Forelimb muscle (tissue), 1 donor: ENCODE measurements at regions not wholly inside any gene's neighbourhood (a gene's known extent, or its start where the extent isn't known, plus 50 kb on each side); places are given as distances from the start of the nearest gene placed in this dataset.

Source experiments
- DNase-seq: peaks from one replicate; pipeline ENCODE4 v3.0.0-alpha.2; 2013; ENCODE audit warnings: low read depth

- DNase-seq: no peak
Observed at GRCh38 chr2:117639401-117639800, 175.1 kb upstream of the DDX18 start.

GRCh38 chr2:117644403-117644802, 170.1 kb upstream of the DDX18 start:
- no peak for DNase-seq

DNA sequence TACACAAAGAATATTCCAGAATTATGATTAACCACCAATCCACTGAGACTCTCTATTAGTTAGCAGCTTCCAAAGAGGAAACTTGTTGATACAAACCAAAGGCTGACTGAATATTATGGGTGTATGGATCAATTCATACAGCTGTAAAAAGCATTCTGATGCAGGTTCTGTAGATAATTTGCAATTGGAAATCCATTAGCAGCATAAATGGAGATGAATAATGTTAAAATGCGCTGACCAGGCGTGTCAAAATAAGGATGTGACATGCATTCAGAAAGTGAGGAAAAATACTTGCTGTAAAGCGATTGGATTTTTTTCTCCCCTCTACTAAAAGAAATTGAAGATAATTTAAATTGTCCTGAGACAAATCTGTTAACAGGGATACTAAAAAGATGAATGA, 169.0 kb upstream of the DDX18 start:
- DNase-seq: no peak

- DNase-seq: no peak
Observed at GRCh38 chr2:117646099-117646498, 168.4 kb upstream of the DDX18 start.

DNA sequence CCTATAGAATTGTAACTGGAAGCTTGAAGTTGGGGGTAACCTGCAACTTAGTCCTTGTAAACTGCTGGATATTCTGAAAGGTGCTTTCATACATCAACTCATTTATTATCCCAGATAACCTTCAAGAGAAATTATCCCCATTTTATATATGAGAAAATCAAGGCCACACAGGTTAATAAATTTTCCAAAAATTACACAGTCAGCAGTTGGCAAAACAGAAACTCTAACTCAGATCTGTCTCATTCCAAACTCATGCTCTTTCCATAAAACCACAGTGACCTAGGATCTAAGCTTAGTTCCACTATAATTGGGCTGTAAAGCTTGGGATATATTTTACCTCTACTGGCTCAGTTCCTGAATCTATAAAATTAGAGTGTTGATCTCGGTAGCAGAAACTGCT, 167.6 kb upstream of the DDX18 start:
- no peak for DNase-seq

DNA sequence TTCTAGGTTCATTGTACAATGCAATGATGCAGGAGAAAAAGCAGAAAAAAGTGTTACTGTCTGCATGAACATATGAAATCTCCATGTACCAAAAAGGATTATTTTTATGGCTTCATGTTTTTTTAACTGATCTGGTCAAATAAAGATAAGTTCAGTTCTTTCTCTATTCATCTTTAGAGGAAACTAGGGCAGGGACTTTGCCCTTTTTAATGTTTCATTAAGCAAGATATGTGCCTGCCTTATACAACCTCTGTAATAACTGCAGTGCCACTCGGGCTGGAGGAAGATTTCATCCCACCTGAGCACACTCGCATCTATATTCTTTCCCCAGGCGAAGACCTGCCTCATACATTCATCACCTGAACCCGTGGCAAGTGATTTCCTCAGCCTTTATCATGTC, 157.9 kb upstream of the DDX18 start:
- no peak for DNase-seq

GRCh38 chr2:117661619-117662018, 152.9 kb upstream of the DDX18 start:
- no peak for DNase-seq

DNA sequence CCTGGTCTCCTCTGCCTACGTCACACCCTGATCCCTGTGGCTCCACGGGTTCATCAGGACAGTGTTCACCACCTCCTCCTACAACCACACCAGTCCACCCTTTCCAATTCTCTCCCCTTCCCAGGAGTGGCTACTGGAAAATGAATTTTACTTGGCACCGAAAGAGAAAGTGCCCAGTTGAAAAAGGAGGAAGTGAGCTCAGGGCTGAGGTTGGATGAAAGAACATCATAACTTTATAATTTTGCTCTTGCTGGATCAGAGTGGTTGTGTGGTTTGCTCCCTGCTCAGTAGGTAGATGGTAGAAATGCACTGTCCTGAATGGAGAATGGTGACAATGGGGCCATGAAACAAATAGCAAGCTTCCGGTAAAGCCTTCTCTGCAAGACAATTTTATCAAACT, 140.3 kb upstream of the DDX18 start:
- DNase-seq: no peak

DNA sequence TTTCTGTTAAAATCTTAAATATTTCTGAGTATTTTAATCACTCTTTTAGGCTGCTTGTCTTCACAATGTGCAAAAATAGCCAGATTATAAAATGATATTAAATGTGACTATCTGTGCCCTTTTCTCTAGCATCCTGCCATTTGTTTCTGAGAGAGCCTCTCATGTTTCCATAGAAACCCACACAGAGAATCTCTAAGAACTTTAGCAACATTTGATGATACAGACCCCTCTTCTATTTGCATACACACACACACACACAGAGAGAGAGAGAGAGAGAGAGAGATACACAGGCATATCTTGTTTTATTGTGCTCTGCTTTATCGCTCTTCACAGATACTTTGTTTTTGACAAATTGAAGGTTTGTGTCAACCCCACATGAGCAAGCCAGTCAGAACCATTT, 134.5 kb upstream of the DDX18 start:
- DNase-seq: no peak

DNA sequence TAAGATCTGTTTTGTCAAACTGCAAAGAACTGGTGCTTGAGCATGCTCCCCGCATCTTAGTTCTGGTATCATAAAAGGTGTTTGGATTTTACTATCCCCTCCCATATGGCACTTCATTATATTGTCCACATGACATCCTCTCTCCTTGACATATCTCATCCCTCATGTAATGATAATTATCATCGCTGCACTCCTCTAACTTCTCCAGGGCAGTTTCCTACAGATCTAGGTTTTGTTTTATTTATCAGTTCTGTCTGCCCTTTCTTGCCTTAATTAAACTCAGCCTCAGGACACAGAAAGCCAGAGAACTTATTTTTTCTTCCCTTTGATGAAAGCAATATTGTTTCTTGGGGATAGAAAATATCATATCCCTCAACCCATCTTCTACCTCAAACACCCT, 129.6 kb upstream of the DDX18 start:
- DNase-seq: no peak

DNA sequence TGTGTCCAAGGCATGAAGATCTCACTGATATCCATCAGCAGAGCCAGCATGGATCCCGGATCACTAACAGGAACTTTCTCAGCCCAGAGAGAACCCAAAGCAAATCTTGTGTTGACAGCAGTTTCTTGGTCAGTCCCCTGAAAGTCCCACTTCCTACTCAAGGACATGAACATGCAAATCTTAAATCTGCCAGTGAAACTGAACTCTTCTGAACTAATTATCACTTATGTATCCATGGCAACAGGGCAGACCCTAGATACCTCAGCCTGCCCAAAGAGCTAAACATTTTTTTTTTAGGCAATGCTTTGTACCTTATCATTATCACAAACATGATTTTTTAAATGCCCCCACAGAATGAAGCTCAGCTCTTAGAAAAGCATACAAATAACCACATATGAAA, 127.8 kb upstream of the DDX18 start:
- DNase-seq: no peak

DNA sequence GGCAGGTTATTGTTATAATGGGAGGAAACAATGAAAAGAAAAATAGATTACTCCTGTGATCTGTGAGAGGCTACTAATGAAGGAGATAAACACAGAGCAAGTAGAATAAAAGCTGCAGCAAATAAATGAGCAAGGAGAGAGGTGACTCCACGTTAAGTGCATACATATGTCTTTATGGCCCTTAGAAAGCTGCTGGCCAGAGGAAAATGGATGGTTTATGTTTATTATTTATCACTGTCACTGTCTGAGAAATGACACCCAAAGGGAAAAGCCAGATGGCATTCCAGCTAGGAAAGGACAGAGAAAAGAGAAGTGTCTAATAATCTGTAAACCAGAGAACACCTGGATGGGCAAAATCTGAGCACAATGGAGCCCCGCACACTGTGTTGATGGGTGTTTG, 122.9 kb upstream of the DDX18 start:
- no peak for DNase-seq

DNA sequence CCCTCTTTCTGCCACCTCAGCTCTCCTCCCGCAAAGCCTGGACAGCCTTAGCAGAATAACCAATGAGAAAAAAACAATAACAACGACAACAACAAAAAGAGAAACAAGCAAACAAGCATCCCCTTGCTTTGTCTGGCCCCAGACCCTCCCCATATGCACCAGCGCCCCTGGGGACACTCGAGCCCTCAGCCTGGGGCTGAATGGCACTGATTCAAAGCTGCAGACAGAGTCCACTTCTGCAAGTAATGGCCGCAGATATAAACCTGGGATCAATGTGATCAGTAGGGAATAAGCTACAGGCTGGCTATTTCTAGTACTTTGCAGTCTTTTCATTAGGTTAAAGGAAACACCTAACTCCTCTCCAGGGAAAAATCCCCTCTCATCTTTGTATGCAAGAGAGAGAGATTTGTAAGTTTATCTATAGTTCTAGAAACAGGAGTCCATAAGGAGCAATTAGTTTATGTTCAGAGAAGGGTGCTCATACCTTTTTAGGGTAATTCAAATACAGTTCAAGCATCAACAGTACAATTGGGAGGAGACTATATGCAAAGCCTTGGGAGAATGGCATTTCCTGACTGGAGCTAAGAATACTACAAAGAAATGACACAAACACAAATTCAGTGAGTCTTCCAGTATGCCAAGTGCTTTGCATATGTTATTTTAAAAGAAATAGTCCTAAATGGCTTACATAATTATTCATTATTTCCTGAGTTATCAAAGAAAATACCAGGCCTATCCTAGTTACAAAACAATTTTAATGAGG, 122.3 kb upstream of the DDX18 start:
- no peak for DNase-seq

- DNase-seq: no peak
Observed at GRCh38 chr2:117693154-117693553, 121.3 kb upstream of the DDX18 start.

DNA sequence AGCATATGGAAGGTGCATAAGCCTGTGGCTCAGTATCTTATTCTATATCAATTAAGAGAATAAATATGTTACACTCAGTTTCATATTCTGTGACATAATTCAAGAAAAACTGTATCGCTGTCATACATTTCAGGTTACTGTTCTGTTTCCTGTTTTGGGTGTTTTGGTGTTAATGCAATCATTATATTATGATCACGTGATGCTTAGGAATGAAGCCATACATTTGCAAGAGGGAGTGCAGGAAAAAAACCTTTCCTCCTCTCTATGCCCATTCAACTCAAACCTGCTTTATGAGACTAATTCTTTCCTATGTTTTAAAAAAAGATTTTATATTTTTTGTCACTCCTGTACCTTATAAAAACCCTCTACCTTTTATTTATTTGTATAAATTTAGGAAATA, 120.8 kb upstream of the DDX18 start:
- DNase-seq: no peak

- DNase-seq: no peak
Observed at GRCh38 chr2:117698287-117698686, 116.2 kb upstream of the DDX18 start.

DNA sequence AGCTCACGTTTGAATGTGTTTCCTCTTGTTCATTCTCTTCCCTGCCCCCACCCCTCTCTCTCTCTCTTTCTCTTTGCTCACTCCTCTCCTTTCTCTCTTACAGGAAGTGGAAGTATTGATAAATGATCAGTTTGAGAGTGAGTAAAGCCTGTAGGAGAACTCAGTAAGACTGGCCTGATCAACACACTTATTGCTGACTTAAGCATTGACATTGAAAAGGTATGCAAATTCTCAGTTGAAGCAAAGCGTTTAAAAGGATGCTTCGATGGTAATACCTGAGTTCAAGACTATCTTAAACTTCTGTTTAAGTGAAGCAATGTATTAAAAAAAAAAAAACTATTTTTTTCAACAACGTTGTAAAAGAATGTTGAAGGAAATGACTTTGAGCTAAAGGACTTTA, 115.7 kb upstream of the DDX18 start:
- no peak for DNase-seq

DNA sequence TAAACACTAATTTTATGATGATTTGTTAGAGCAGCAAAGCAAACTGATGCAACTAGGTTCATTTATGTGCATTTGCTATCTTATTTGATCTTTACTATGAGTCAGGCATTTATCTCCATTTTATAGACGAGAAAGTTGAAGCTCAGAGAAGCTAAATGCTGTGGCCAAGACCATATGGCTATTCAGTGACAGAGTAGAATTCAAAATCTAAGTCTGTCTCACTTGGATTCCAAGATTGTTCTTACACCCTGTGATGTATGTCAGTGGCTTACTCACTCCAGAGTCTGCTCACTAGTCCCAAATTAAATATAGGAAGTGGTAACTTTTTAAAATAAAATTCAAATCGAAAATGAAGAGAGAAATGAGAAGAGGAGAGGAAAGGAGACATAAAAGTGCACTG, 114.0 kb upstream of the DDX18 start:
- no peak for DNase-seq

DNA sequence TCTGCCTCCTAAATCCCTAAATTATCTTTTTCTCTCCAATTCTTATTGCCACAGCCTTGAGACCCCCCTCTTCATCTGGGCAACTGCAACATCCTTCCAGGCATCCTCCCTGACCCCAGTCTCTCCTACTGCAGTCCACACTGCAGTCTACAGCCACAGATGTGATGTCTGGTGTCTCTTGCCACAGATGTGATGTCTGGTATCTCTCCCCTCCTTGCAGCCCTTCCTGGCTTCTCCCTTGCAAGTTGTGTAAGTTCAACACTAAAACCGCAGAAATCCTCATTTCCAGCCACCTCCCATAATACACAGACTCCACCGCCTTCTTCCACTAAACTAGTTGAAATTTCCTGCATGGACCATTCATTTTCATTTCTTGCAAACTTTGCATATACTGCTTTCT, 113.1 kb upstream of the DDX18 start:
- no peak for DNase-seq

- no peak for DNase-seq
Observed at GRCh38 chr2:117702098-117702497, 112.4 kb upstream of the DDX18 start.

GRCh38 chr2:117703858-117704257, 110.6 kb upstream of the DDX18 start:
- DNase-seq: no peak

GRCh38 chr2:117704818-117705217, 109.7 kb upstream of the DDX18 start:
- DNase-seq: no peak

DNA sequence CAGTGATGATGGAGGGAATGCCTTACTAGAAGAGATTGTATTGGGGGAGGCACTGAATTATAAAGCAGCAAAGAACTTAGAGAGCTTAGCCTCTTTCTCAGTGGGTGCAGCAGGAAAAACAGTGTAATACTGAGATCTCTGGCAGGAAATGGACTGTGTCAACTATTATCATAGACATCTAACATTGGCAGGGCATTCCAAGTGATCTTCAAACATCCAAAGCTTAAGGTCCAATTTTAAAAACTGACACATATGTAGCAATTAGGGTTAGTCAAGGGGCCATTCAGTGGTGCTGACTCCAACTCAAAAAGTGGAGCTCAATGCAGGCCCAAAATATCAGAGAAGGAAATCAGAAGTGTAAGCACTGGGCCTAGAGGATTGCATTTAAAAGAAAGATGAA, 106.6 kb upstream of the DDX18 start:
- no peak for DNase-seq

DNA sequence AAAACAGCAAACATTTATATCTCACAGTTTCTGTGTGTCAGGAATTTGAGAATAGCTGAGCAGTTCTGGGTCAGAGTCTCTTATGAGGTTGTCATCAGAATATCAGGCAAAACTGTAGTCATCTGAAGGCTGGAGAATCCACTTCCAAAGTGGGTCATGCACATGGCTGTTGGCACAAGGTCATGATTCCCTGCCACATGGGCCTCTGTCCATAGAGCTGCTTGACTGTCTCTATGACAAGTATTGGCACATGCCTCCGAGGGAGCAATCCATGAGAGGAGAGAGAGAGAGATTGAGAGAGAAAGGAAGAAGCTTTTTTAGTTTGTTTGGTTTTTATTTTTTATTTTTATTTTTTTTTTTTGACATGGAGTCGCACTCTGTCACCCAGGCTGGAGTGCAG, 101.8 kb upstream of the DDX18 start:
- no peak for DNase-seq
